CD4-positive, alpha-beta memory T cell (primary cell): ENCODE measurements at regions not wholly inside any gene's neighbourhood (a gene's known extent, or its start where the extent isn't known, plus 50 kb on each side); places are given as distances from the start of the nearest gene placed in this dataset.
"Not testable (repeated sequence)": the region's sequence is repeated elsewhere in the genome, so short reads cannot be mapped to it uniquely, and the experiment has no call there.

ENCODE experiments used
- CTCF ChIA-PET: fragments of 350-600 bp; sonication (Branson Sonifier 250); formaldehyde crosslinking; loops from one replicate; lab custom pipeline; 2021; ENCODE audit warnings: inconsistent platforms; ENCODE audit not compliant: partially characterized antibody; lab: Charles Lee
- POLR2A ChIA-PET: fragments of 350-600 bp; sonication (Branson Sonifier 250); formaldehyde crosslinking; loops from one replicate; lab custom pipeline; 2021; ENCODE audit not compliant: partially characterized antibody; lab: Charles Lee
- DNase-seq, 5 donors: peaks; one replicate each; pipeline versions ENCODE4 v3.0.0 to v3.0.0-alpha.2; 2020 to 2022; ENCODE audit warnings: mixed read lengths in 1 of 5
- H3K27ac ChIP-seq: one replicate; pipeline ENCODE4 v1.7.0; 2013; ENCODE audit warnings: low read depth, low read length
- H3K27me3 ChIP-seq: 2 replicates; pipeline ENCODE4 v1.7.0; 2013; ENCODE audit warnings: mild to moderate bottlenecking, low read length, moderate library complexity; ENCODE audit not compliant: insufficient read depth
- H3K36me3 ChIP-seq: 2 replicates; pipeline ENCODE4 v1.7.0; 2013; ENCODE audit warnings: mild to moderate bottlenecking, low read length, moderate library complexity; ENCODE audit not compliant: insufficient read depth
- H3K4me1 ChIP-seq: 2 replicates; pipeline ENCODE4 v1.7.0; 2013; ENCODE audit warnings: mild to moderate bottlenecking, low read length, moderate library complexity; ENCODE audit not compliant: insufficient read depth
- H3K4me3 ChIP-seq, 2 donors: one replicate each; pipeline ENCODE4 v1.7.0; 2013; ENCODE audit warnings: low read length in 2 of 2, mild to moderate bottlenecking in 1 of 2
- H3K9me3 ChIP-seq, 2 donors: one replicate each; pipeline ENCODE4 v1.7.0; 2013; ENCODE audit warnings: low read length in 2 of 2, control low read depth in 1 of 2; ENCODE audit not compliant: control insufficient read depth in 1 of 2
- H3K27ac Mint-ChIP-seq, 7 donors: one replicate each; pipeline ENCODE4 v1.8.0; 2020 to 2021; ENCODE audit warnings: mixed read lengths in 7 of 7, mild to moderate bottlenecking in 6 of 7, inconsistent platforms in 3 of 7, moderate library complexity in 3 of 7
- H3K27me3 Mint-ChIP-seq, 2 donors: one replicate each; pipeline ENCODE4 v1.8.0; 2020 to 2021; ENCODE audit warnings: mixed read lengths in 2 of 2
- H3K36me3 Mint-ChIP-seq, 2 donors: one replicate each; pipeline ENCODE4 v1.8.0; 2020 to 2021; ENCODE audit warnings: mixed read lengths in 2 of 2, inconsistent platforms in 1 of 2, mild to moderate bottlenecking in 1 of 2
- H3K4me1 Mint-ChIP-seq, 4 donors: one replicate each; pipeline ENCODE4 v1.8.0; 2020 to 2021; ENCODE audit warnings: mixed read lengths in 4 of 4, mild to moderate bottlenecking in 1 of 4
- H3K4me3 Mint-ChIP-seq, 8 donors: one replicate each; pipeline ENCODE4 v1.8.0; 2020 to 2021; ENCODE audit warnings: mixed read lengths in 8 of 8, mild to moderate bottlenecking in 7 of 8, moderate library complexity in 6 of 8, inconsistent platforms in 3 of 8
- H3K9me3 Mint-ChIP-seq, 8 donors: one replicate each; pipeline ENCODE4 v1.8.0; 2020 to 2021; ENCODE audit warnings: mixed read lengths in 8 of 8, mild to moderate bottlenecking in 5 of 8, inconsistent platforms in 3 of 8, moderate library complexity in 1 of 8
- intact Hi-C: fragments of 100-400 bp; cut with micrococcal nuclease; formaldehyde crosslinking; loops from one replicate; pipeline ENCODE4 v1.15.1; 2023

DNA sequence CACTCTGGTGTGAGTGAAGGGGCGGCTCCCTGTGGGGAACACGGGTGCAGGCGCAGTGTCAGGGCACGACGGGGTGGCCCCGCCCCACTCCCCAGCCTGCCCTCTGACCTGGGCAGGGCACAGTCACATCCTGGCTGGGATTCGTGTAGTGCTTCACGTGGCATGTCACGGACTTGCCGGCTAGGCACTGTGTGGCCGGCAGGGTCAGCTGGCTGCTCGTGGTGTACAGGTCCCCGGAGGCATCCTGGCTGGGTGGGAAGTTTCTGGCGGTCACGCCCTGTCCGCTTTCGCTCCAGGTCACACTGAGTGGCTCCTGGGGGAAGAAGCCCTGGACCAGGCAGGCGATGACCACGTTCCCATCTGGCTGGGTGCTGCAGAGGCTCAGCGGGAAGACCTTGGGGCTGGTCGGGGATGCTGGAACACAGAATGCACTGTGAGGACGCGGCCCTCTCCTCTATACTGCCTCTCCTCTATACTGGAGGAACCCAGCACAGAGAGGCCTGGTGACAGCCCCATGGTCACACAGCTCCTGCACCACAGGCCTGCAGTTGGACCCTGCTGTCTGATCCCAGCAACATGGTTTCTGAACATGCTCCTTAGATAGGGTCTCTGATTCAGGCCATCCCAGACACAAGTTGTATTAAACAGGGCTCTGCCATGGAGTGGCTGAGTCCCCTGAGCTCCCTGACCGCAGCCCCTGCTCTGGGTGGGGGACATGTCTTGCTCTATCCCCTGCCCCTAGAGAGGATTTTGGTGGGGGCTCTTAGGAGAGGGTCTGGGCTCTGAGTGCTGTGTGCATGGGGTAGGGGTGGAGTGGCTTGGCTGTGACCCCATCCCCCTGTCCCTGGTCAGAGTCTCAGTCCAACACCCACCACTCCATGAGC is 182.1 kb downstream of the TMEM121 start:
- H3K27me3 ChIP-seq, CTCF ChIA-PET, H3K9me3 ChIP-seq, intact Hi-C loops, H3K27ac Mint-ChIP-seq, DNase-seq, H3K27ac ChIP-seq, POLR2A ChIA-PET, H3K4me1 Mint-ChIP-seq, H3K4me3 ChIP-seq, H3K36me3 ChIP-seq, H3K4me1 ChIP-seq, H3K4me3 Mint-ChIP-seq, H3K27me3 Mint-ChIP-seq, H3K36me3 Mint-ChIP-seq, H3K9me3 Mint-ChIP-seq: not testable (repeated sequence)

DNA sequence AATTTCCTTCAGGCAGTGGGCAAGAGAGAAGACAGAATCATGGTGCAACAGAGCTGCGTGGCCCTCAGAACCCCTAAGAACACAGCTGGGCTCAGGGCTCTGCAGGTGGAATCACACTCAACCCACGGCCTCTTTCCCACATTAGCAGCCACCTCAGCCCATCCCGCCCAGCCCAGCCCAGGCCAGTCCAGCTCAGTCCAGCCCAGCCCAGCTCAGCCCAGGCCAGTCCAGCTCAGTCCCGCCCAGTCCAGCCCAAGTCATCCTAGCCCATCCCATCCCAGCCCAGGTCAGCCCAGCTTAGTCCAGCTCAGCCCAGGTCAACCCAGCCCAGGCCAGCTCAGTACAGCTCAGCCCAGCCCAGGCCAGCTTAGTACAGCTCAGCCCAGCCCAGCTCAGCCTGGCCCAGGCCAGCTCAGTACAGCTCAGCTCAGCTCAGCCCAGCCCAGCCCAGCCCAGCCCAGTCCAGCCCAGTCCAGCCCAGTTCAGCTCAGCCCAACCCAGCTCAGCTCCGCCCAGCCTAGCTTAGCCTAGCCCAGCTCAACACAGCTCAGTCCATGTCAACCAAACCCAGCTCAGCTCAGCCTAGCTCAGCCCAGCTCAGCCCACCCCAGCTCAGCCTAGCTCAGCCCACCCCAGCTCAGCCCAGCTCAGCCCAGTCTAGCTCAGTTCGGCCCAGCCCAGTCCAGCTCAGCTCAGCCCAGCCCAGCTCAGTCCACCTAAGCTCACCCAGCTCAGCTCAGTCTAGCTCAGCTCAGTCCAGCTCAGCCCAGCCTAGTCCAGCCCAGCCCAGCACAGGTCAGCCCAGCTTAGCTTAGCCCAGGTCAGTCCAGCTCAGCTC is 183.1 kb downstream of the TMEM121 start:
- Histone ChIP-seq H3K36me3 (no peaks in the 10 kb centered on the region), H3K4me1 (no peaks in the 10 kb centered on the region), H3K9me3 (no peaks in the 10 kb centered on the region), H3K27ac (no peak overlapping the region), H3K4me3 (no peak overlapping the region), H3K27me3 (no peaks in the 10 kb centered on the region)
- Mint-ChIP-seq H3K4me1 (no peaks in the 10 kb centered on the region), H3K9me3 (peaks cover 0 to 2% (median 0%) of the 10 kb centered on the region in 8 donors), H3K27me3 (no peaks in the 10 kb centered on the region), H3K4me3 (no peak overlapping the region), H3K36me3 (no peaks in the 10 kb centered on the region), H3K27ac (no peak overlapping the region)
- intact Hi-C loops = no loop called here
- ChIA-PET POLR2A (no interaction called here), CTCF (interaction anchor here (1.4 kb wide), 1 partner anchor 235 kb away, joined by 5 read pairs; no protein-coding TSS in a partner anchor)
- no peak for DNase-seq

GRCh38 chr14:105710119-105711043 is 184.0 kb downstream of the TMEM121 start:
- H3K27me3 ChIP-seq = no peaks in the 10 kb centered on the region
- H3K4me1 ChIP-seq = no peaks in the 10 kb centered on the region
- Mint-ChIP-seq H3K4me3 (no peak overlapping the region), H3K36me3 (no peaks in the 10 kb centered on the region), H3K4me1 (no peaks in the 10 kb centered on the region), H3K27me3 (no peaks in the 10 kb centered on the region), H3K9me3 (peaks cover 0 to 2% (median 0%) of the 10 kb centered on the region in 8 donors), H3K27ac (no peak overlapping the region)
- intact Hi-C loops = no loop called here
- H3K4me3 ChIP-seq = no peak overlapping the region
- CTCF ChIA-PET = interaction anchor here (1.4 kb wide), 1 partner anchor 234 kb away, joined by 5 read pairs; no protein-coding TSS in a partner anchor
- POLR2A ChIA-PET = no interaction called here
- no peaks in the 10 kb centered on the region for H3K9me3 ChIP-seq
- DNase-seq = no peak
- H3K27ac ChIP-seq = no peak overlapping the region
- no peaks in the 10 kb centered on the region for H3K36me3 ChIP-seq

GRCh38 chr14:105711044-105711620 is 184.7 kb downstream of the TMEM121 start:
- Histone ChIP-seq H3K27ac (no peak overlapping the region), H3K4me1 (no peaks in the 10 kb centered on the region), H3K4me3 (no peak overlapping the region), H3K36me3 (no peaks in the 10 kb centered on the region), H3K9me3 (no peaks in the 10 kb centered on the region), H3K27me3 (no peaks in the 10 kb centered on the region)
- ChIA-PET POLR2A (no interaction called here), CTCF (no interaction called here)
- Mint-ChIP-seq H3K4me1 (no peaks in the 10 kb centered on the region), H3K27ac (no peak overlapping the region), H3K4me3 (no peak overlapping the region), H3K9me3 (peaks cover 0 to 2% (median 0%) of the 10 kb centered on the region in 8 donors), H3K27me3 (no peaks in the 10 kb centered on the region), H3K36me3 (no peaks in the 10 kb centered on the region)
- intact Hi-C loops = no loop called here
- no peak for DNase-seq

- no peaks in the 10 kb centered on the region for H3K4me1 ChIP-seq
Observed at GRCh38 chr14:105711841-105712460, 185.6 kb downstream of the TMEM121 start.

DNA sequence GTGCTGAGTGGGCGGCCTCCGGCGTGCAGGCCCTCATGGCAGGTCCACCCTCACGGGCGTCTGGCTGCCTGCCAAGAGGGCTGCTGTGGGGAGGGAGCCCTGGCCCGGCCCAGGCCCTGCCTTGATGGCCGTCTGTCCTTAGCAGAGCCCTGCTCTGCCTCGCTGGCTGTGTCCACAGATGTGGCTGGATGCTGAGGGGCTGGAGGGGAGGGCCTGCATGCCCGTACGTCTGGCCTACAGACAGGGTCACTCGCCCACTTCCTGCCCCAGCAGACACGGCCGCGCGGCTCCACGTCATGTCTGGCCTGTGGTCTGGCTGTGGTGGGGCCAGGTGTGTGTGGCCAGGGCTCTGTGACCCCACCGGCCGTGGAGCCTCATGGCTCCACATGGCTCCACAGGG is 186.3 kb downstream of the TMEM121 start:
- H3K27me3 Mint-ChIP-seq, H3K9me3 ChIP-seq, H3K4me1 ChIP-seq, H3K27ac ChIP-seq, H3K36me3 Mint-ChIP-seq, H3K4me3 Mint-ChIP-seq, POLR2A ChIA-PET, CTCF ChIA-PET, H3K36me3 ChIP-seq, intact Hi-C loops, H3K27me3 ChIP-seq, DNase-seq, H3K4me1 Mint-ChIP-seq, H3K9me3 Mint-ChIP-seq, H3K27ac Mint-ChIP-seq, H3K4me3 ChIP-seq: not testable (repeated sequence)

More at GRCh38 chr14:105711841-105712460, 185.6 kb downstream of the TMEM121 start:
- H3K4me1 Mint-ChIP-seq = no peaks in the 10 kb centered on the region
- H3K27me3 Mint-ChIP-seq = no peaks in the 10 kb centered on the region
- H3K9me3 Mint-ChIP-seq = peaks cover 0 to 2% (median 0%) of the 10 kb centered on the region in 8 donors
- DNase-seq = no peak
- no peak overlapping the region for H3K4me3 Mint-ChIP-seq
- Histone ChIP-seq H3K27ac (no peak overlapping the region), H3K27me3 (no peaks in the 10 kb centered on the region), H3K9me3 (no peaks in the 10 kb centered on the region), H3K4me3 (no peak overlapping the region), H3K36me3 (no peaks in the 10 kb centered on the region)
- CTCF ChIA-PET = no interaction called here
- H3K36me3 Mint-ChIP-seq = no peaks in the 10 kb centered on the region
- POLR2A ChIA-PET = no interaction called here
- intact Hi-C loops = no loop called here
- no peak overlapping the region for H3K27ac Mint-ChIP-seq
